ENCODE measurements at regions not wholly inside any gene's neighbourhood (a gene's known extent, or its start where the extent isn't known, plus 50 kb on each side); places are given as distances from the start of the nearest gene placed in this dataset.
"Not testable (repeated sequence)": the region's sequence is repeated elsewhere in the genome, so short reads cannot be mapped to it uniquely, and the experiment has no call there.

DNA sequence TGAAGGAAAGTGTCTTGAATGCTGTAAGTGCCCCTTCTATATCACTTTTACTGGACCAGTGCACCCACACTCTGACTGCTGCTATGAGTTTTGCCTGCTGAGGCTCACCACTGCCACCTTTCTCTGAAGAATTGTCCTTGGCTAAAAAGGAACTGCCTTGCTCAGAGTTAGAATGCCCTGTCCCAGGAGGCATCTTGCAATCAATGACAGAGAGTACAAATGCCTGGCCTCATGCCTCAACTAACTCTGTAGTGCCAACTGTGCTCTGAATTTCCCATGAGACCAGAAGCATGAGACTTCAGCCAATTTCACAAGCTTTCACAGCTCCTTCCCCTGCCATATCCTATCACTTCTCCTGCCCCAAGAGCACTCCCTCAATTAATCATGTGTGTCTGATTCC lies 569.7 kb downstream of the ZNF608 start:
- H3K4me1 Mint-ChIP-seq (ENCODE audit: low read depth) = peaks cover 5% of the 10 kb centered on the region
- no peak overlapping the region for H3K4me3 Mint-ChIP-seq (ENCODE audit: low read depth)
- H3K27ac Mint-ChIP-seq = no peak overlapping the region
- no peak for DNase-seq (ENCODE audit: low spot score, unreplicated experiment)
- H3K27me3 Mint-ChIP-seq = no peaks in the 10 kb centered on the region
- peaks cover 34% of the 10 kb centered on the region for H3K9me3 Mint-ChIP-seq (ENCODE audit: low read depth)
- TF ChIP-seq, protein P1, sequence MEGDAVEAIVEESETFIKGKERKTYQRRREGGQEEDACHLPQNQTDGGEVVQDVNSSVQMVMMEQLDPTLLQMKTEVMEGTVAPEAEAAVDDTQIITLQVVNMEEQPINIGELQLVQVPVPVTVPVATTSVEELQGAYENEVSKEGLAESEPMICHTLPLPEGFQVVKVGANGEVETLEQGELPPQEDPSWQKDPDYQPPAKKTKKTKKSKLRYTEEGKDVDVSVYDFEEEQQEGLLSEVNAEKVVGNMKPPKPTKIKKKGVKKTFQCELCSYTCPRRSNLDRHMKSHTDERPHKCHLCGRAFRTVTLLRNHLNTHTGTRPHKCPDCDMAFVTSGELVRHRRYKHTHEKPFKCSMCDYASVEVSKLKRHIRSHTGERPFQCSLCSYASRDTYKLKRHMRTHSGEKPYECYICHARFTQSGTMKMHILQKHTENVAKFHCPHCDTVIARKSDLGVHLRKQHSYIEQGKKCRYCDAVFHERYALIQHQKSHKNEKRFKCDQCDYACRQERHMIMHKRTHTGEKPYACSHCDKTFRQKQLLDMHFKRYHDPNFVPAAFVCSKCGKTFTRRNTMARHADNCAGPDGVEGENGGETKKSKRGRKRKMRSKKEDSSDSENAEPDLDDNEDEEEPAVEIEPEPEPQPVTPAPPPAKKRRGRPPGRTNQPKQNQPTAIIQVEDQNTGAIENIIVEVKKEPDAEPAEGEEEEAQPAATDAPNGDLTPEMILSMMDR (IDR thresholded peaks at IDR 0.05; ENCODE audit: unreplicated experiment) = no peak
- H3K36me3 Mint-ChIP-seq (ENCODE audit: insufficient read depth) = peaks cover 6% of the 10 kb centered on the region

DNA sequence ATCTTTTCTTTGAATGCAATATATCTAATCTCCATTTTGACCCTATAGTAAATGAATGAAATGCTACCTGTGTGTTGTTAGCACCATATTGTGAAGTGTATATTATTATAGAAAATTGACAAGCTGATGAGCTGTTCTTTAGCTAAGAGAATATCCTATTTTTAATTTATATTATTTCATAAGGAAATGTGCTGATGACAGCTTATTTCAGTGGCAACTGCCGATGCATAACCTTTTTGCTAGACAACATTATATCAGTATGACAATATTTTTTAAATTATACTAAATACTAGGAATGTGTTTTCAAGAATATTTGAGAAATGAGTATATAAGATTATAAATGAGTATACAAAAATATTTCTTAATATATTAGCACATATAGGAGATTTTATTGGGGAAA lies 573.1 kb downstream of the ZNF608 start:
- no peak overlapping the region for H3K4me3 Mint-ChIP-seq (ENCODE audit: low read depth)
- peaks cover 40% of the 10 kb centered on the region for H3K9me3 Mint-ChIP-seq (ENCODE audit: low read depth)
- peaks cover 9% of the 10 kb centered on the region for H3K36me3 Mint-ChIP-seq (ENCODE audit: insufficient read depth)
- no peak overlapping the region for H3K27ac Mint-ChIP-seq
- H3K4me1 Mint-ChIP-seq (ENCODE audit: low read depth) = peaks cover 4% of the 10 kb centered on the region
- no peaks in the 10 kb centered on the region for H3K27me3 Mint-ChIP-seq
- TF ChIP-seq, protein P1 (IDR thresholded peaks at IDR 0.05; ENCODE audit: unreplicated experiment) = no peak
- no peak for DNase-seq (ENCODE audit: low spot score, unreplicated experiment)

DNA sequence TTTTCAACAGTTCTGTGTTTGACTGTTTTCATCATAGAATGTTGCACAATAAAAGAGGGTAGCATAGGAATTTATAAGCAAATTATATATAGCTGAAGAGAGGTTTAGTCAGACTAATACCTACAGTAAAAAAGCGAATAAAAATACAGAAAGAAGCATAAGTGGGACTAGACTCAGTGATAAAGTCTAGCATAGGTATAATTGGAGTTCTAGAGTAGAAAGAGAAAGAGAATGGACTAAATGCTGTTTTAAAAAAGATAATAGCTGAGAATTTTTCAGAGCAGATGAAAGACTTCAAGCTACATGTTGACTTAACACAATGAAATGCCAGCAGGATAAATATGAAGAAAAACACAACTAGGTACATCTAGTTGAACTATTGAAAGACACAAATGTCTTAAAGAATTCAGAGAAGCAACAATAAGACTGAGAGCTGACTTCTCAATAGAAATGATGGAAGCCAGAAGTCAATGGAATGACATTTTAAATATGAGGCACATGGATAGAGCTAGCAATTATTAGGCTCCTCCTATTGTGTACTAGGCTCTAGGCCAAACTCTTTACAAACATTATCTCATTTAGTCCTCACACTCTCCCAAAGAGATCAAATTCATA lies 573.9 kb downstream of the ZNF608 start:
- TF ChIP-seq, protein P1 (IDR thresholded peaks at IDR 0.05; ENCODE audit: unreplicated experiment) = no peak
- Mint-ChIP-seq H3K27ac (no peak overlapping the region), H3K27me3 (no peaks in the 10 kb centered on the region), H3K36me3 (ENCODE audit: insufficient read depth) (peaks cover 8% of the 10 kb centered on the region), H3K4me1 (ENCODE audit: low read depth) (peaks cover 4% of the 10 kb centered on the region), H3K9me3 (ENCODE audit: low read depth) (peaks cover 31% of the 10 kb centered on the region), H3K4me3 (ENCODE audit: low read depth) (no peak overlapping the region)
- no peak for DNase-seq (ENCODE audit: low spot score, unreplicated experiment)

DNA sequence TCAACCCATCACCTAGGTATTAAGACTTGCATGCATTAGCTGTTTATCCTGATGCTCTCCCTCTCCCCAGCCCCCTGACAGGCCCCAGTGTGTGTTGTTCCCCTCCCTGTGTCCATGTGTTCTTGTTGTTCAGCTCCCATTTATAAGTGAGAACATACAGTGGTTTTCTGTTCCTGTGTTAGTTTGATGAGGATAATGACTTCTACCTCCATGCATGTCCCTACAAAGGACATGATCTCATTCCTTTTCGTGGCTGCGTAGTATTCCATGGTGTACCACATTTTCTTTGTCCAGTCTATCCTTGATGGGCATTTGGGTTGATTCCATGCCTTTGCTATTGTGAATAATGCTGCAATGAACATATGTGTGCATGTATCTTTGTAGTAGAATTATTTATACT lies 578.3 kb downstream of the ZNF608 start:
- not testable (repeated sequence) for H3K36me3 Mint-ChIP-seq (ENCODE audit: insufficient read depth); H3K4me1 Mint-ChIP-seq (ENCODE audit: low read depth); H3K27ac Mint-ChIP-seq; DNase-seq (ENCODE audit: low spot score, unreplicated experiment); H3K27me3 Mint-ChIP-seq; H3K4me3 Mint-ChIP-seq (ENCODE audit: low read depth)
- peaks cover 21% of the 10 kb centered on the region for H3K9me3 Mint-ChIP-seq (ENCODE audit: low read depth)

DNA sequence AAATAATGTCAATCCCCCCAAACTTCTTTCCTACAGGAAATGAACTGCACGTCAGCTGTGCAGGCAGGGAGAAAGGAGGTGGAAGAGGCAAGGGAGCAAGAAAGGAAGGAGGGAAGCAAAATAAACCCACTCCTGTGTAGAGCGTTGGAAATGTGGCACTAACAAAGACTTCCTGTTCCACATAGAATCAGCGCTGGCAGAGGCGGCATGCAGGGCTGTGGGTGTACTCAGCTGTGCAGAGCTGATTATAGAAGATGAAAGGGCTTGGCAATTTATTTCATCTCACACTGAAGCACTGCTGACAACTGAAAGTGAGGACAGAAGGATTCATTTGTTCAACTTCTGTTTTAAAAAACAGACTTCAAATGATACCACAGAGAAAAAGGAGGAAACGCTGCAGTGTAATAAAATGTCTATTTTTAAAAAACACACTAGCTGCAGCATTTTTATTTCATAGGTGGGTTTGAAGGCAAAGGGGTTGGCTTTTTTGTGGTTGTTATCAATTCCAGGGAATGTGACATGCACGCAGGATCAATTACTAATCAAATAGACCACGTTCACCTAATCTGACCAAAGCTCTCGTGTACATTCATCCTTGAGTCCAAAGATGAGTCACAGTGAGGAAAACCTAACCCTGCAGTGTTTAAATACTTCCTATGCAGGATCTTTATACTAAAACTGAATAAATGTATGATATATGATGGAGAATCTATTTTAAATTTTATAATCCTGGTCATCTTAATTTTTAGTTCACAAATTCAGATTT lies 583.5 kb downstream of the ZNF608 start:
- peaks cover 29% of the 10 kb centered on the region for H3K4me1 Mint-ChIP-seq (ENCODE audit: low read depth)
- no peak for DNase-seq (ENCODE audit: low spot score, unreplicated experiment)

More for the DNA sequence above, 583.5 kb downstream of the ZNF608 start:
- Mint-ChIP-seq H3K27me3 (no peaks in the 10 kb centered on the region), H3K4me3 (ENCODE audit: low read depth) (peak overlapping the region; percentile 49), H3K9me3 (ENCODE audit: low read depth) (peaks cover 7% of the 10 kb centered on the region), H3K27ac (peak overlapping the region; percentile 86), H3K36me3 (ENCODE audit: insufficient read depth) (no peaks in the 10 kb centered on the region)
- TF ChIP-seq, protein P1 (IDR thresholded peaks at IDR 0.05; ENCODE audit: unreplicated experiment) = no peak
